Vagina (tissue), 2 donors: ENCODE measurements at regions not wholly inside any gene's neighbourhood (a gene's known extent, or its start where the extent isn't known, plus 50 kb on each side); places are given as distances from the start of the nearest gene placed in this dataset.

ENCODE experiments used
- POLR2A ChIP-seq, 2 donors: fragments of 450-650 bp; IDR thresholded peaks; one replicate each; pipeline ENCODE4 v1.6.1; 2017; ENCODE audit warnings: antibody characterized with exemption in 2 of 2, mild to moderate bottlenecking in 2 of 2, moderate library complexity in 2 of 2
- POLR2AphosphoS5 ChIP-seq, 2 donors: sonication (generic); formaldehyde crosslinking; IDR thresholded peaks; one replicate each; pipeline ENCODE4 v1.9.0; 2017; ENCODE audit warnings: antibody characterized with exemption in 2 of 2, mild to moderate bottlenecking in 2 of 2, low read depth in 1 of 2; ENCODE audit not compliant: insufficient read depth in 1 of 2
- TF ChIP-seq, protein P1 (sequence below), 3 experiments: fragments of 450-650 bp in 2 of 3; fragments of 200-600 bp in 1 of 3; sonication (generic) in 1 of 3; IDR thresholded peaks; one replicate each; pipeline ENCODE4 v1.5.1; 2017 to 2019; ENCODE audit warnings: antibody characterized with exemption in 3 of 3, mild to moderate bottlenecking in 2 of 3, moderate library complexity in 2 of 3

DNA sequence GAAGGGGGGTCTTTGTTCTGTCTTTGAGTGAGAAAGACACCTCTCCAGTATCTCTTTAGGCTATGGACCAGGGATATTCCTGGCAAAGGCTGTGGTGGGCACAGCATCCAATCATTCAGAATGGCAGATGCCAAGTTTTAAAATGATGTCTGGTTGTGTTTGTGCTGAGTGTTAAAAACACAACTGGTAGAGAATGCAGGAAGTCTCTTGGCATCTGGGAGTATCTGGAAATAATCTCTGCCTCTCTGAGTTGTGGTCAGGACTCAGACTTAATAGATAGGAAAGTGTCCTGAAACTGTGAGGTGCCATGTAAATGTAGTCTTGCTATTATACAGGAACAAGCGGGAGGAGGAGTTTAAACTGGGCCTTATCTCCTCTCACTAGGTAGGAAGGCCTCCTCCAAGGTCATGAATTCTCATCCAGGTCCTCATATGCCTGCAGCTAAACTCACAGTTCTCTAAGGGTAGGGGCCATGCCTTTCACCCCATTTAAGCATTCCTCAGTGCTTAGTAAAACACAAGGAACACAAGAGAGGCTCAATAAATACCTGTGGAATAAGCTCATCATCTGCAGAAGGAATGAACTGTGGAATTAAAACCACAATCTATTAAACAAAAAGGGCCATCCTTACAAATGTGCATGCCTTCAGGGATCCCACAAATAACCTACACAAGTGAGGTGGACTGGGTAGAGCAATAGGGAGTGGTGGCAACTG is 317.6 kb downstream of the CBLN1 start:
- TF ChIP-seq POLR2A (IDR thresholded peaks at IDR 0.05) (no peak), POLR2AphosphoS5 (IDR thresholded peaks at IDR 0.05; ENCODE audit: insufficient read depth in 1 of 2, low read depth in 1 of 2) (peak in 1 of 2 donors; percentile 22)
- TF ChIP-seq, protein P1, sequence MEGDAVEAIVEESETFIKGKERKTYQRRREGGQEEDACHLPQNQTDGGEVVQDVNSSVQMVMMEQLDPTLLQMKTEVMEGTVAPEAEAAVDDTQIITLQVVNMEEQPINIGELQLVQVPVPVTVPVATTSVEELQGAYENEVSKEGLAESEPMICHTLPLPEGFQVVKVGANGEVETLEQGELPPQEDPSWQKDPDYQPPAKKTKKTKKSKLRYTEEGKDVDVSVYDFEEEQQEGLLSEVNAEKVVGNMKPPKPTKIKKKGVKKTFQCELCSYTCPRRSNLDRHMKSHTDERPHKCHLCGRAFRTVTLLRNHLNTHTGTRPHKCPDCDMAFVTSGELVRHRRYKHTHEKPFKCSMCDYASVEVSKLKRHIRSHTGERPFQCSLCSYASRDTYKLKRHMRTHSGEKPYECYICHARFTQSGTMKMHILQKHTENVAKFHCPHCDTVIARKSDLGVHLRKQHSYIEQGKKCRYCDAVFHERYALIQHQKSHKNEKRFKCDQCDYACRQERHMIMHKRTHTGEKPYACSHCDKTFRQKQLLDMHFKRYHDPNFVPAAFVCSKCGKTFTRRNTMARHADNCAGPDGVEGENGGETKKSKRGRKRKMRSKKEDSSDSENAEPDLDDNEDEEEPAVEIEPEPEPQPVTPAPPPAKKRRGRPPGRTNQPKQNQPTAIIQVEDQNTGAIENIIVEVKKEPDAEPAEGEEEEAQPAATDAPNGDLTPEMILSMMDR (IDR thresholded peaks at IDR 0.05) = no peak
